GM03348 (cell line): ENCODE measurements at regions not wholly inside any gene's neighbourhood (a gene's known extent, or its start where the extent isn't known, plus 50 kb on each side); places are given as distances from the start of the nearest gene placed in this dataset.
"Not testable (repeated sequence)": the region's sequence is repeated elsewhere in the genome, so short reads cannot be mapped to it uniquely, and the experiment has no call there.

ENCODE experiments used
- DNase-seq: peaks from one replicate; pipeline ENCODE4 v3.0.0; 2012; ENCODE audit warnings: low spot score

- DNase-seq: no peak
Observed at GRCh38 chr9:119917175-119917574, 547.9 kb upstream of the BRINP1 start.

GRCh38 chr9:119907056-119907455, 537.8 kb upstream of the BRINP1 start:
- no peak for DNase-seq

- no peak for DNase-seq
Observed at GRCh38 chr9:119905724-119906123, 536.5 kb upstream of the BRINP1 start.

- no peak for DNase-seq
Observed at GRCh38 chr9:119903851-119904250, 534.6 kb upstream of the BRINP1 start.

GRCh38 chr9:119902611-119903010, 533.4 kb upstream of the BRINP1 start:
- no peak for DNase-seq

GRCh38 chr9:119898316-119898715, 529.1 kb upstream of the BRINP1 start:
- peak; percentile 16 for DNase-seq

- peak; percentile 15 for DNase-seq
Observed at GRCh38 chr9:119884438-119884837, 515.2 kb upstream of the BRINP1 start.

- DNase-seq: no peak
Observed at GRCh38 chr9:119881898-119882297, 512.7 kb upstream of the BRINP1 start.

GRCh38 chr9:119880361-119880760, 511.1 kb upstream of the BRINP1 start:
- no peak for DNase-seq

- no peak for DNase-seq
Observed at GRCh38 chr9:119877306-119877705, 508.1 kb upstream of the BRINP1 start.

GRCh38 chr9:119873877-119874276, 504.6 kb upstream of the BRINP1 start:
- DNase-seq: no peak

GRCh38 chr9:119870251-119870650, 501.0 kb upstream of the BRINP1 start:
- not testable (repeated sequence) for DNase-seq

GRCh38 chr9:119868694-119869093, 499.5 kb upstream of the BRINP1 start:
- no peak for DNase-seq

GRCh38 chr9:119861842-119862241, 492.6 kb upstream of the BRINP1 start:
- no peak for DNase-seq

GRCh38 chr9:119859128-119859527, 489.9 kb upstream of the BRINP1 start:
- DNase-seq: no peak

- DNase-seq: no peak
Observed at GRCh38 chr9:119853126-119853525, 483.9 kb upstream of the BRINP1 start.

- DNase-seq: no peak
Observed at GRCh38 chr9:119852390-119852789, 483.2 kb upstream of the BRINP1 start.

- DNase-seq: no peak
Observed at GRCh38 chr9:119844431-119844830, 475.2 kb upstream of the BRINP1 start.

- DNase-seq: no peak
Observed at GRCh38 chr9:119841016-119841415, 471.8 kb upstream of the BRINP1 start.

- DNase-seq: peak; percentile 29
Observed at GRCh38 chr9:119839888-119840287, 470.7 kb upstream of the BRINP1 start.

- DNase-seq: no peak
Observed at GRCh38 chr9:119838210-119838609, 469.0 kb upstream of the BRINP1 start.

GRCh38 chr9:119836036-119836435, 466.8 kb upstream of the BRINP1 start:
- DNase-seq: no peak

- DNase-seq: no peak
Observed at GRCh38 chr9:119834064-119834620, 464.9 kb upstream of the BRINP1 start.

GRCh38 chr9:119831309-119831708, 462.1 kb upstream of the BRINP1 start:
- no peak for DNase-seq

- no peak for DNase-seq
Observed at GRCh38 chr9:119829748-119830147, 460.5 kb upstream of the BRINP1 start.
